GM23338 (cell line): ENCODE measurements at regions not wholly inside any gene's neighbourhood (a gene's known extent, or its start where the extent isn't known, plus 50 kb on each side); places are given as distances from the start of the nearest gene placed in this dataset.

Source experiments
- ATAC-seq: fragments of 200-7000 bp; cut with Tn5 transposase; 3 replicates; pipeline ENCODE4 v1.9.1; 2020
- DNase-seq: peaks from one replicate; pipeline ENCODE4 v3.0.0-alpha.2; 2015; ENCODE audit warnings: low spot score
- H2AFZ ChIP-seq: fragments of 200-600 bp; sonication (generic); 2 replicates; pipeline ENCODE4 v1.8.0; 2016; ENCODE audit warnings: antibody characterized with exemption, mild to moderate bottlenecking, moderate library complexity
- H3F3A ChIP-seq: fragments of 200-600 bp; sonication (generic); replicated peaks from 2 replicates; pipeline ENCODE4 v1.8.0; 2017; ENCODE audit warnings: antibody characterized with exemption, mixed run types, low read depth
- H3K27ac ChIP-seq: fragments of 200-600 bp; sonication (generic); 2 replicates; pipeline ENCODE4 v1.6.1; 2016; ENCODE audit warnings: low read depth
- H3K27me3 ChIP-seq: fragments of 200-600 bp; sonication (generic); 2 replicates; pipeline ENCODE4 v1.8.0; 2016; ENCODE audit warnings: mild to moderate bottlenecking, mixed run types, moderate library complexity; ENCODE audit not compliant: insufficient read depth
- H3K36me3 ChIP-seq: fragments of 200-600 bp; sonication (generic); 2 replicates; pipeline ENCODE4 v1.8.0; 2016; ENCODE audit warnings: mild to moderate bottlenecking; ENCODE audit not compliant: insufficient read depth
- H3K4me1 ChIP-seq: fragments of 200-600 bp; sonication (generic); 2 replicates; pipeline ENCODE4 v1.8.0; 2016; ENCODE audit warnings: mild to moderate bottlenecking, moderate library complexity; ENCODE audit not compliant: insufficient read depth
- H3K4me2 ChIP-seq: fragments of 200-600 bp; sonication (generic); 2 replicates; pipeline ENCODE4 v1.7.1; 2017; ENCODE audit warnings: mixed run types
- H3K4me3 ChIP-seq: fragments of 200-600 bp; sonication (generic); 2 replicates; pipeline ENCODE4 v1.6.1; 2016; ENCODE audit warnings: mixed run types
- H3K79me2 ChIP-seq: fragments of 200-600 bp; sonication (generic); replicated peaks from 2 replicates; pipeline ENCODE4 v1.8.0; 2017; ENCODE audit warnings: mild to moderate bottlenecking; ENCODE audit not compliant: insufficient read depth
- H3K9me2 ChIP-seq: fragments of 200-600 bp; sonication (generic); 2 replicates; pipeline ENCODE4 v1.8.0; 2017; ENCODE audit not compliant: insufficient read depth
- H4K20me1 ChIP-seq: fragments of 200-600 bp; sonication (generic); replicated peaks from 2 replicates; pipeline ENCODE4 v1.8.0; 2017; ENCODE audit warnings: mild to moderate bottlenecking; ENCODE audit not compliant: insufficient read depth
- H3K27ac Mint-ChIP-seq: 2 replicates; pipeline ENCODE4 v1.8.0; 2020; ENCODE audit warnings: inconsistent platforms, mild to moderate bottlenecking, moderate library complexity, mixed read lengths
- H3K27me3 Mint-ChIP-seq: 3 replicates; pipeline ENCODE4 v1.8.0; 2022; ENCODE audit warnings: low read depth, mild to moderate bottlenecking, moderate library complexity, mixed read lengths, inconsistent platforms; ENCODE audit not compliant: insufficient read depth, poor library complexity
- H3K36me3 Mint-ChIP-seq: 3 replicates; pipeline ENCODE4 v1.8.0; 2021; ENCODE audit warnings: low read depth, mild to moderate bottlenecking, inconsistent platforms, moderate library complexity, mixed read lengths
- H3K4me1 Mint-ChIP-seq: 3 replicates; pipeline ENCODE4 v1.8.0; 2020; ENCODE audit warnings: mild to moderate bottlenecking, inconsistent platforms, mixed read lengths
- H3K4me3 Mint-ChIP-seq: 3 replicates; pipeline ENCODE4 v1.8.0; 2021; ENCODE audit warnings: moderate library complexity, mild to moderate bottlenecking, inconsistent platforms, mixed read lengths
- H3K9me3 Mint-ChIP-seq: 3 replicates; pipeline ENCODE4 v1.8.0; 2020; ENCODE audit warnings: moderate library complexity, mild to moderate bottlenecking, inconsistent platforms, mixed read lengths
- CREB1 ChIP-seq: fragments of 250-450 bp; sonication (Bioruptor Pico); IDR thresholded peaks from 2 replicates; pipeline ENCODE4 v1.5.0; 2020; ENCODE audit warnings: low read depth, mild to moderate bottlenecking, moderate library complexity
- CTCF ChIP-seq, 2 experiments: fragments of 200-600 bp in 1 of 2; sonication (generic) in 1 of 2; conservative IDR thresholded peaks; 2 replicates each; pipeline versions ENCODE4 v1.5.1 to v1.6.1; 2016 to 2017; ENCODE audit warnings: antibody characterized with exemption in 2 of 2, low read depth in 2 of 2, mild to moderate bottlenecking in 2 of 2, moderate library complexity in 1 of 2
- ETS1 ChIP-seq: IDR thresholded peaks from 2 replicates; pipeline ENCODE4 v1.6.1; 2016; ENCODE audit warnings: antibody characterized with exemption
- EZH2 ChIP-seq: fragments of 200-600 bp; sonication (generic); IDR thresholded peaks from one replicate; pipeline ENCODE4 v1.8.0; 2017; ENCODE audit warnings: antibody characterized with exemption, mild to moderate bottlenecking, low read depth; ENCODE audit not compliant: unreplicated experiment
- EZH2phosphoT487 ChIP-seq: fragments of 200-600 bp; sonication (generic); IDR thresholded peaks from one replicate; pipeline ENCODE4 v1.8.1; 2018; ENCODE audit warnings: antibody characterized with exemption; ENCODE audit not compliant: unreplicated experiment
- JUNB ChIP-seq: IDR thresholded peaks from one replicate; pipeline ENCODE4 v1.6.1; 2016; ENCODE audit warnings: antibody characterized with exemption; ENCODE audit not compliant: unreplicated experiment
- POLR2AphosphoS5 ChIP-seq: IDR thresholded peaks from 2 replicates; pipeline ENCODE4 v1.6.1; 2016; ENCODE audit warnings: antibody characterized with exemption, low read depth
- REST ChIP-seq: IDR thresholded peaks from one replicate; pipeline ENCODE4 v1.6.1; 2018; ENCODE audit warnings: antibody characterized with exemption; ENCODE audit not compliant: unreplicated experiment
- STAT1 ChIP-seq: IDR thresholded peaks from one replicate; pipeline ENCODE4 v1.6.1; 2016; ENCODE audit warnings: antibody characterized with exemption; ENCODE audit not compliant: unreplicated experiment
- ZNF114 ChIP-seq: fragments of 250-450 bp; sonication (Bioruptor Pico); IDR thresholded peaks from 2 replicates; pipeline ENCODE4 v1.5.0; 2020; ENCODE audit warnings: mild to moderate bottlenecking, moderate library complexity
- ZNF462 ChIP-seq: fragments of 250-450 bp; sonication (Bioruptor Pico); IDR thresholded peaks from 2 replicates; pipeline ENCODE4 v1.5.0; 2020; ENCODE audit warnings: mild to moderate bottlenecking, moderate library complexity

GRCh38 chr4:45284400-45285085, 558.2 kb upstream of the GNPDA2 start (continued):
- TF ChIP-seq ETS1, result no peak

- H2AFZ ChIP-seq, result no peak overlapping the region
- Mint-ChIP-seq H3K4me1 (no peaks in the 10 kb centered on the region), H3K27ac (no peak overlapping the region), H3K9me3 (peaks cover 65% of the 10 kb centered on the region), H3K27me3 (peaks cover 1% of the 10 kb centered on the region), H3K4me3 (no peak overlapping the region), H3K36me3 (peaks cover 3% of the 10 kb centered on the region; the same call in 2 of the 3 replicates)
- no peak for ATAC-seq
- no peaks in the 10 kb centered on the region for H3F3A ChIP-seq
- no peaks in the 10 kb centered on the region for H3K36me3 ChIP-seq
- no peak overlapping the region for H3K4me3 ChIP-seq
- H3K79me2 ChIP-seq, result no peaks in the 10 kb centered on the region
- no peak for DNase-seq
- H3K9me2 ChIP-seq, result no peaks in the 10 kb centered on the region
- no peak overlapping the region for H3K4me2 ChIP-seq
- no peaks in the 10 kb centered on the region for H3K4me1 ChIP-seq
- H3K27ac ChIP-seq, result no peak overlapping the region
- H4K20me1 ChIP-seq, result no peaks in the 10 kb centered on the region
- H3K27me3 ChIP-seq, result no peaks in the 10 kb centered on the region
- no peak for TF ChIP-seq CREB1 (CRISPR knock-in tag)
- no peak for TF ChIP-seq STAT1
- TF ChIP-seq JUNB, result no peak
- no peak for TF ChIP-seq EZH2
- no peak for TF ChIP-seq REST
- no peak for TF ChIP-seq ZNF462 (CRISPR knock-in tag)
- no peak for TF ChIP-seq POLR2AphosphoS5
- no peak for TF ChIP-seq ZNF114
- TF ChIP-seq EZH2phosphoT487, result no peak
- TF ChIP-seq ETS1, result no peak
- no peak for TF ChIP-seq CTCF (conservative IDR thresholded peaks at IDR 0.05; ENCODE audit: low read depth in 2 of 2)
These were observed 557.0 kb upstream of the GNPDA2 start for GRCh38 chr4:45283352-45283751.
